GM10248 (cell line): ENCODE measurements at regions not wholly inside any gene's neighbourhood (a gene's known extent, or its start where the extent isn't known, plus 50 kb on each side); places are given as distances from the start of the nearest gene placed in this dataset.
A peak's percentile ranks its signal among the peaks of the same experiment; 100 is the strongest.

ENCODE experiments used
- CTCF ChIA-PET: fragments of 300-600 bp; sonication (Branson Sonifier 250); formaldehyde crosslinking; extraction: SDS; loops from one replicate; lab custom pipeline; 2021; ENCODE audit warnings: antibody characterized with exemption; lab: Yijun Ruan, JAX
- POLR2A ChIA-PET: fragments of 350-650 bp; sonication (Branson Sonifier 250); formaldehyde crosslinking; extraction: SDS; loops from one replicate; lab custom pipeline; 2020; ENCODE audit warnings: antibody characterized with exemption; lab: Yijun Ruan, JAX
- DNase-seq: peaks from one replicate; pipeline ENCODE4 v3.0.0; 2012; ENCODE audit errors: extremely low spot score
- CTCF ChIP-seq: IDR thresholded peaks from 2 replicates; pipeline ENCODE4 v1.5.1; 2012; ENCODE audit warnings: mild to moderate bottlenecking, low read depth; ENCODE audit errors: extremely low read depth, missing control alignments, control extremely low read depth

GRCh38 chr20:24868396-24868927, 80.6 kb upstream of the CST7 start:
- ChIA-PET CTCF (interaction anchor here (1.7 kb wide), 1 partner anchor 14 kb away, joined by 3 read pairs; no protein-coding TSS in a partner anchor), POLR2A (no interaction called here)
- no peak for TF ChIP-seq CTCF
- DNase-seq, result no peak

GRCh38 chr20:24868959-24869358, 80.1 kb upstream of the CST7 start:
- no peak for TF ChIP-seq CTCF
- DNase-seq, result no peak
- ChIA-PET CTCF (interaction anchor here (1.7 kb wide), 1 partner anchor 14 kb away, joined by 3 read pairs; no protein-coding TSS in a partner anchor), POLR2A (no interaction called here)

DNA sequence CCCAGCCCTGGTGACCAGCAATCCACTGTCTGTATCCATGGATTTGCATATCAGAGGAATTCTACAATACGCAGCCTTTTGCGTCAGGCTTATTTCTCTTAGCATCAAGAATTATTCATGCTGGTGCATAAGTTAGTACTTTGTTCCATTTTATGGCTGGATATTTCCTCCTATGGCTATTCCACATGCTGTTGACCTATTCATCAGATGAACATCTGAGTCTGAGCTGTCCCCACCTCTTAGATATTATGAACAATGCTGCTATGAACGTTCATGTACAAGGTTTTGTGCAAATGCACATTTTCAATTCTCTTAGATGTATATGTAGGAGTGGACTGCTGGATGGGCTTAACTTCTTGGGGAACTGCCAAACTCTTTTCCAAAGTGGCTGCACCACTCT, 79.0 kb upstream of the CST7 start:
- DNase-seq, result no peak
- CTCF ChIA-PET, result interaction anchor here (0.6 to 0.8 kb wide), 2 partner anchors 9 to 10 kb away, joined by 3 read pairs; no protein-coding TSS in a partner anchor
- no peak for TF ChIP-seq CTCF
- POLR2A ChIA-PET, result no interaction called here

DNA sequence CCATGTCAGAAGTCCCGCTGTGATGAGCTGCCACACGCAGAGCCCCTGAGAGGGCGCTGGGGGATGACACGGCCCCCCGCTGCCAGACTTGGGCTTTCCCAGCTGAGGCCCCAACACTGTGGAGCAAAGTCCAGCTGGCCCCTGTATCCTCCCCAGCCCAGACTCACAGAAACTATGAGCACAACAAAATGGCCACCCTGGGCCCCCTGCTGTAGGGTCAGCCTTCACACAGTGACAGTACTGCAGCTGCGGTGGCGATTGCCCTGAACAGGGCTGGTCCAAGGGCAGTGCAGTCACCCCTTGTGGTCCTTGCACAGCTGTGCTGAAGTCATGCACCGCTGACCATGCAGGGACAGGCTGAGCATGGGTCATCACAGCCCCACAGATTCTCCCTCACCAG, 78.2 kb upstream of the CST7 start:
- ChIA-PET POLR2A (no interaction called here), CTCF (interaction anchor here (0.8 kb wide), 1 partner anchor 10 kb away, joined by 3 read pairs; no protein-coding TSS in a partner anchor)
- no peak for TF ChIP-seq CTCF
- DNase-seq, result peak; percentile 28

DNA sequence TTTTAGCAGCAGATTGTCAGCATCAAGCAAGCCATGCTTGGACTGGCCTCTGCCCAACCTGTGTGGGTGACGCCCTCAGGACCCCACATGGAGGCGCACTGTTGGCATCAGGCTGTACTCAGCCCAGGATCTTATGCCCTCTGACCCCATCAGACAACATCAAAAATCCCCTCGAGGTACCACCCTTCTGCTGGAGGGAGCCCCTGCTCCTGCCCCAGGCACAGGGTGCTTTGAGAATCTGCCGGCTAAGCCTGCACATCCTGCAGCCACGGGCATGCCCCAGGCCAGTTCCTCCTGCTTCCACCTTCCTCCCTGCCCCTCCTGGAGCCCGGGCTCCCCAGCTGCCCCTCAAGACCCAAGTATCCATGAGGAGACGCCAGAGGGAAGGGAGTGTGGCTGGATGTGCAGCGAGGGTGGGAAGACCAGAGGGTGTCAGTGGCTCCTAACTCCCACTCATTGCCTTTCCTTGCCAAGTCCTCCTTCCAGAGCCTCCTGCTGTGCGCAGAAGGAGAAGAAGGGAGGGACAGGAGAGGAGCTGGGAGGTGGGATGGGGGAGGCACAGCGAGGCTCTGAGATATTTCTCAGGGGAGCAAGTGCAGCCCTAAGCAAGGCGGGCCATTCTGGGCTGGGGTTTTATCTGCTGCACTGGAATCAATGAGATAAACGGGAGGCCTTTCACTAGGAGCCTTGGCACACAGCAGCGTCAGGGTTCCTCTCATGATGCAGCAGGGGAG, 77.4 kb upstream of the CST7 start:
- ChIA-PET CTCF (no interaction called here), POLR2A (no interaction called here)
- DNase-seq, result peak; percentile 17
- TF ChIP-seq CTCF, result no peak

- CTCF ChIA-PET, result no interaction called here
- POLR2A ChIA-PET, result no interaction called here
- DNase-seq, result no peak
- TF ChIP-seq CTCF, result no peak
Observed at GRCh38 chr20:24872291-24873024, 76.6 kb upstream of the CST7 start.
